NCI-H748 treated with DMSO at 0.1 percent for 48 hours (cell line): ENCODE measurements at regions not wholly inside any gene's neighbourhood (a gene's known extent, or its start where the extent isn't known, plus 50 kb on each side); places are given as distances from the start of the nearest gene placed in this dataset.
"Not testable (repeated sequence)": the region's sequence is repeated elsewhere in the genome, so short reads cannot be mapped to it uniquely, and the experiment has no call there.

Source experiments
- DNase-seq: peaks from one replicate; lab custom pipeline; 2025; lab: John Stamatoyannopoulos, UW

GRCh38 chr2:37806004-37806403 is 119.1 kb upstream of the RMDN2 start:
- DNase-seq: not testable (repeated sequence)

- no peak for DNase-seq
These were observed 115.6 kb upstream of the RMDN2 start for GRCh38 chr2:37809525-37809924.

GRCh38 chr2:37809931-37810570 is 115.0 kb upstream of the RMDN2 start:
- no peak for DNase-seq

GRCh38 chr2:37812414-37812813 is 112.7 kb upstream of the RMDN2 start:
- DNase-seq: no peak

GRCh38 chr2:37812941-37813730 is 112.0 kb upstream of the RMDN2 start:
- DNase-seq: no peak

GRCh38 chr2:37816036-37816435 is 109.1 kb upstream of the RMDN2 start:
- no peak for DNase-seq

GRCh38 chr2:37816686-37817085 is 108.4 kb upstream of the RMDN2 start:
- no peak for DNase-seq

- DNase-seq: no peak
These were observed 105.9 kb upstream of the RMDN2 start for GRCh38 chr2:37819186-37819585.

GRCh38 chr2:37820471-37820986 is 104.6 kb upstream of the RMDN2 start:
- no peak for DNase-seq

- DNase-seq: no peak
These were observed 99.5 kb upstream of the RMDN2 start for GRCh38 chr2:37825586-37825985.

GRCh38 chr2:37826611-37827010 is 98.5 kb upstream of the RMDN2 start:
- no peak for DNase-seq

GRCh38 chr2:37827455-37827854 is 97.6 kb upstream of the RMDN2 start:
- no peak for DNase-seq

- DNase-seq: no peak
These were observed 97.1 kb upstream of the RMDN2 start for GRCh38 chr2:37827911-37828511.

- no peak for DNase-seq
These were observed 95.9 kb upstream of the RMDN2 start for GRCh38 chr2:37829202-37829601.

GRCh38 chr2:37829616-37830395 is 95.3 kb upstream of the RMDN2 start:
- no peak for DNase-seq

GRCh38 chr2:37830636-37831035 is 94.5 kb upstream of the RMDN2 start:
- DNase-seq: no peak

- DNase-seq: no peak
These were observed 93.9 kb upstream of the RMDN2 start for GRCh38 chr2:37831081-37831780.

GRCh38 chr2:37832590-37833197 is 92.4 kb upstream of the RMDN2 start:
- peak; percentile 66 for DNase-seq

- no peak for DNase-seq
These were observed 91.7 kb upstream of the RMDN2 start for GRCh38 chr2:37833423-37833822.

- DNase-seq: no peak
These were observed 88.8 kb upstream of the RMDN2 start for GRCh38 chr2:37836270-37836669.

- no peak for DNase-seq
These were observed 88.4 kb upstream of the RMDN2 start for GRCh38 chr2:37836711-37837110.
